ENCODE measurements at regions not wholly inside any gene's neighbourhood (a gene's known extent, or its start where the extent isn't known, plus 50 kb on each side); places are given as distances from the start of the nearest gene placed in this dataset.
"Not testable (repeated sequence)": the region's sequence is repeated elsewhere in the genome, so short reads cannot be mapped to it uniquely, and the experiment has no call there.

GRCh38 chr5:96101358-96102089 is 139.9 kb upstream of the ELL2 start:
- DNase-seq (ENCODE audit: low read depth in 2 of 2) = no peak

- DNase-seq (ENCODE audit: low read depth in 2 of 2) = not testable (repeated sequence)
Observed at GRCh38 chr5:96097488-96097887, 135.8 kb upstream of the ELL2 start.

GRCh38 chr5:96096724-96097123 is 135.1 kb upstream of the ELL2 start:
- no peak for DNase-seq (ENCODE audit: low read depth in 2 of 2)

GRCh38 chr5:96094904-96095303 is 133.3 kb upstream of the ELL2 start:
- DNase-seq (ENCODE audit: low read depth in 2 of 2) = no peak

- DNase-seq (ENCODE audit: low read depth in 2 of 2) = no peak
Observed at GRCh38 chr5:96093890-96094381, 132.3 kb upstream of the ELL2 start.

- DNase-seq (ENCODE audit: low read depth in 2 of 2) = no peak
Observed at GRCh38 chr5:96093340-96093739, 131.7 kb upstream of the ELL2 start.

GRCh38 chr5:96091874-96092273 is 130.2 kb upstream of the ELL2 start:
- DNase-seq (ENCODE audit: low read depth in 2 of 2) = no peak

GRCh38 chr5:96090215-96090614 is 128.6 kb upstream of the ELL2 start:
- DNase-seq (ENCODE audit: low read depth in 2 of 2) = no peak

- DNase-seq (ENCODE audit: low read depth in 2 of 2) = no peak
Observed at GRCh38 chr5:96088706-96089498, 127.3 kb upstream of the ELL2 start.

GRCh38 chr5:96087939-96088338 is 126.3 kb upstream of the ELL2 start:
- DNase-seq (ENCODE audit: low read depth in 2 of 2) = no peak

- DNase-seq (ENCODE audit: low read depth in 2 of 2) = no peak
Observed at GRCh38 chr5:96084874-96085506, 123.3 kb upstream of the ELL2 start.

GRCh38 chr5:96083361-96083881 is 121.8 kb upstream of the ELL2 start:
- no peak for DNase-seq (ENCODE audit: low read depth in 2 of 2)

- no peak for DNase-seq (ENCODE audit: low read depth in 2 of 2)
Observed at GRCh38 chr5:96081276-96081858, 119.7 kb upstream of the ELL2 start.

- DNase-seq (ENCODE audit: low read depth in 2 of 2) = no peak
Observed at GRCh38 chr5:96080557-96080956, 118.9 kb upstream of the ELL2 start.

- DNase-seq (ENCODE audit: low read depth in 2 of 2) = no peak
Observed at GRCh38 chr5:96079962-96080361, 118.3 kb upstream of the ELL2 start.

- no peak for DNase-seq (ENCODE audit: low read depth in 2 of 2)
Observed at GRCh38 chr5:96079075-96079474, 117.4 kb upstream of the ELL2 start.

- DNase-seq (ENCODE audit: low read depth in 2 of 2) = no peak
Observed at GRCh38 chr5:96076451-96076850, 114.8 kb upstream of the ELL2 start.

- no peak for DNase-seq (ENCODE audit: low read depth in 2 of 2)
Observed at GRCh38 chr5:96075579-96076289, 114.1 kb upstream of the ELL2 start.

- no peak for DNase-seq (ENCODE audit: low read depth in 2 of 2)
Observed at GRCh38 chr5:96074870-96075269, 113.2 kb upstream of the ELL2 start.

- DNase-seq (ENCODE audit: low read depth in 2 of 2) = no peak
Observed at GRCh38 chr5:96074460-96074859, 112.8 kb upstream of the ELL2 start.

GRCh38 chr5:96072791-96073165 is 111.1 kb upstream of the ELL2 start:
- no peak for DNase-seq (ENCODE audit: low read depth in 2 of 2)

Measured in activated CD8-positive, alpha-beta memory T cell treated with anti-CD3 and anti-CD28 coated beads for 4 hours (primary cell).